H9 (cell line): ENCODE measurements at regions not wholly inside any gene's neighbourhood (a gene's known extent, or its start where the extent isn't known, plus 50 kb on each side); places are given as distances from the start of the nearest gene placed in this dataset.

Source experiments
- DNase-seq: peaks from one replicate; pipeline ENCODE4 v3.0.0-alpha.2; 2017
- H2AFZ ChIP-seq: one replicate; pipeline ENCODE4 v1.6.1; 2013; ENCODE audit warnings: mild to moderate bottlenecking, low read length, control low read depth, moderate library complexity
- H2AK5ac ChIP-seq: 2 replicates; pipeline ENCODE4 v1.6.1; 2013; ENCODE audit warnings: low read length, control low read depth, mixed read lengths; ENCODE audit not compliant: insufficient read length
- H2BK120ac ChIP-seq: one replicate; pipeline ENCODE4 v1.6.1; 2013; ENCODE audit warnings: low read depth, mild to moderate bottlenecking, low read length, control low read depth, inconsistent platforms; ENCODE audit not compliant: poor library complexity, severe bottlenecking
- H2BK12ac ChIP-seq: 2 replicates; pipeline ENCODE4 v1.6.1; 2013; ENCODE audit warnings: low read length, control low read depth, mixed read lengths, low read depth; ENCODE audit not compliant: insufficient read length
- H2BK15ac ChIP-seq: 2 replicates; pipeline ENCODE4 v1.6.1; 2013; ENCODE audit warnings: low read depth, low read length, control low read depth
- H2BK20ac ChIP-seq: one replicate; pipeline ENCODE4 v1.6.1; 2013; ENCODE audit warnings: low read depth, mild to moderate bottlenecking, low read length, control low read depth, inconsistent platforms; ENCODE audit not compliant: poor library complexity, severe bottlenecking
- H2BK5ac ChIP-seq: 2 replicates; pipeline ENCODE4 v1.6.1; 2013; ENCODE audit warnings: low read length, control low read depth, mixed read lengths; ENCODE audit not compliant: insufficient read length
- H3K14ac ChIP-seq: 2 replicates; pipeline ENCODE4 v1.6.1; 2013; ENCODE audit warnings: low read length, control low read depth; ENCODE audit not compliant: insufficient read depth
- H3K18ac ChIP-seq: 2 replicates; pipeline ENCODE4 v1.6.1; 2013; ENCODE audit warnings: low read depth, mild to moderate bottlenecking, mixed read lengths, low read length, control low read depth; ENCODE audit not compliant: insufficient read length
- H3K23ac ChIP-seq: 2 replicates; pipeline ENCODE4 v1.6.1; 2013; ENCODE audit warnings: low read length, control low read depth, mixed read lengths, low read depth; ENCODE audit not compliant: insufficient read length
- H3K23me2 ChIP-seq: 2 replicates; pipeline ENCODE4 v1.6.1; 2013; ENCODE audit warnings: low read depth, mild to moderate bottlenecking, mixed read lengths, low read length, control low read depth; ENCODE audit not compliant: insufficient read length, poor library complexity, severe bottlenecking
- H3K27ac ChIP-seq: 2 replicates; pipeline ENCODE4 v1.5.1; 2013; ENCODE audit warnings: low read length, control low read depth, mixed read lengths, low read depth; ENCODE audit not compliant: insufficient read length
- H3K27me3 ChIP-seq: 2 replicates; pipeline ENCODE4 v1.6.1; 2013; ENCODE audit warnings: low read length, control low read depth, inconsistent platforms; ENCODE audit not compliant: insufficient read depth
- H3K4ac ChIP-seq: 2 replicates; pipeline ENCODE4 v1.6.1; 2013; ENCODE audit warnings: low read depth, mild to moderate bottlenecking, control low read depth, inconsistent platforms, low read length, moderate library complexity
- H3K4me1 ChIP-seq: 2 replicates; pipeline ENCODE4 v1.6.1; 2013; ENCODE audit warnings: low read length, control low read depth, inconsistent platforms; ENCODE audit not compliant: insufficient read depth
- H3K4me2 ChIP-seq: 2 replicates; pipeline ENCODE4 v1.6.1; 2013; ENCODE audit warnings: low read length, control low read depth, mixed read lengths; ENCODE audit not compliant: insufficient read length, insufficient read depth
- H3K56ac ChIP-seq: 2 replicates; pipeline ENCODE4 v1.6.1; 2013; ENCODE audit warnings: low read depth, mild to moderate bottlenecking, mixed read lengths, low read length, control low read depth; ENCODE audit not compliant: insufficient read length
- H3K79me1 ChIP-seq: 2 replicates; pipeline ENCODE4 v1.6.1; 2013; ENCODE audit warnings: low read depth, mild to moderate bottlenecking, moderate library complexity, low read length, control low read depth, inconsistent platforms; ENCODE audit not compliant: insufficient read depth, poor library complexity, severe bottlenecking
- H3K79me2 ChIP-seq: 2 replicates; pipeline ENCODE4 v1.6.1; 2013; ENCODE audit warnings: low read length, control low read depth, inconsistent platforms; ENCODE audit not compliant: insufficient read depth
- H3K9ac ChIP-seq: 2 replicates; pipeline ENCODE4 v1.6.1; 2013; ENCODE audit warnings: low read length, control low read depth, mixed read lengths; ENCODE audit not compliant: insufficient read length; ENCODE audit errors: extremely low read depth
- H3K9me3 ChIP-seq: one replicate; pipeline ENCODE4 v1.6.1; 2013; ENCODE audit warnings: low read depth, low read length, inconsistent platforms; ENCODE audit not compliant: control insufficient read depth
- H3T11ph ChIP-seq: one replicate; pipeline ENCODE4 v1.6.1; 2013; ENCODE audit warnings: mild to moderate bottlenecking, low read length, control low read depth, inconsistent platforms
- H4K20me1 ChIP-seq: one replicate; pipeline ENCODE4 v1.6.1; 2013; ENCODE audit not compliant: control insufficient read depth, insufficient read length, insufficient read depth
- H4K5ac ChIP-seq: 2 replicates; pipeline ENCODE4 v1.6.1; 2013; ENCODE audit warnings: low read depth, mild to moderate bottlenecking, mixed read lengths, low read length, control low read depth; ENCODE audit not compliant: insufficient read length
- H4K8ac ChIP-seq: replicated peaks from 2 replicates; pipeline ENCODE4 v1.6.1; 2013; ENCODE audit warnings: low read length, control low read depth, mixed read lengths, low read depth; ENCODE audit not compliant: insufficient read length
- H4K91ac ChIP-seq: 2 replicates; pipeline ENCODE4 v1.6.1; 2013; ENCODE audit warnings: low read depth, mild to moderate bottlenecking, moderate library complexity, mixed read lengths, low read length, control low read depth; ENCODE audit not compliant: insufficient read length
- H3K27ac Mint-ChIP-seq, 3 experiments: 2 replicates in 2 of 3; 3 replicates in 1 of 3; pipeline ENCODE4 v1.8.0; 2020 to 2021; ENCODE audit warnings: mixed read lengths in 3 of 3, mild to moderate bottlenecking in 1 of 3, moderate library complexity in 1 of 3
- H3K27me3 Mint-ChIP-seq: 2 replicates; pipeline ENCODE4 v1.8.0; 2021; ENCODE audit warnings: low read depth, mild to moderate bottlenecking, moderate library complexity, mixed read lengths
- H3K36me3 Mint-ChIP-seq, 3 experiments: 2 replicates in 2 of 3; 3 replicates in 1 of 3; pipeline ENCODE4 v1.8.0; 2020 to 2021; ENCODE audit warnings: low read depth in 3 of 3, mixed read lengths in 3 of 3; ENCODE audit not compliant: insufficient read depth in 1 of 3
- H3K4me1 Mint-ChIP-seq, 2 experiments: 2 replicates each; pipeline ENCODE4 v1.8.0; 2020; ENCODE audit warnings: mixed read lengths in 2 of 2
- H3K4me3 Mint-ChIP-seq, 2 experiments: 2 replicates in 1 of 2; 3 replicates in 1 of 2; pipeline ENCODE4 v1.8.0; 2020 to 2021; ENCODE audit warnings: mild to moderate bottlenecking in 2 of 2, mixed read lengths in 2 of 2, moderate library complexity in 1 of 2
- H3K9me3 Mint-ChIP-seq, 2 experiments: 2 replicates in 1 of 2; 3 replicates in 1 of 2; pipeline ENCODE4 v1.8.0; 2020; ENCODE audit warnings: mild to moderate bottlenecking in 2 of 2, mixed read lengths in 2 of 2, moderate library complexity in 1 of 2
- WGBS: extraction: QIAGEN DNeasy Blood & Tissue Kit; methylation state at CpG from one replicate; pipeline ENCODE4 v1.1.7; 2013; ENCODE audit warnings: missing lambda C conversion rate, low lambda C conversion rate, mixed read lengths; ENCODE audit not compliant: insufficient read length; ENCODE audit errors: extremely low coverage; 5-methylcytosine and 5-hydroxymethylcytosine counted together
- TF ChIP-seq, protein P1 (sequence below): fragments of 200-600 bp; sonication (generic); conservative IDR thresholded peaks from 3 replicates; pipeline ENCODE4 v1.8.0; 2021; ENCODE audit warnings: antibody characterized with exemption, mild to moderate bottlenecking

DNA sequence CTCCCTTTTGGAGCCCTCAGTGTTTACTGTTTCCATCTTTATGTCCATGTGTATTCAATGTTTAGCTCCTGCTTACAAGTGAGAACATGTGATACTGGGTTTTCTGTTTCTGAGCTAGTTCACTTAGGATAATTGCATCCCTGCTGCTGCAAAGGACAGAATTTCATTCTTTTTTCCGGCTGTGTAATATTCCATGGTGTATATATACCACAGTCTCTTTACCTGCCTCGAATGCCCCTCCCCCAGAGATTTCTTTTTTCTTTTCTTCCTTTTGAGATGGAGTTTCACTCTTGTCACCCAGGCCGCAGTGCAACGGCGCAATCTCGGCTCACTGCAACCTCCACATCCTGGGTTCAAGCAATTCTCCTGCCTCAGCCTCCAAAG, 60.9 kb downstream of the RMI2 start:
- H3K27me3 Mint-ChIP-seq: no peaks in the 10 kb centered on the region; the same call in 1 of the 2 replicates
- H3K18ac ChIP-seq: no peak overlapping the region
- no peak overlapping the region for H2AK5ac ChIP-seq
- H3K4me1 Mint-ChIP-seq: peaks cover 2 to 5% of the 10 kb centered on the region in 2 experiments; a peak in 3 of 4 replicates
- peaks cover 3% of the 10 kb centered on the region for H3K23me2 ChIP-seq
- no peak overlapping the region for H3K27ac ChIP-seq
- H2BK15ac ChIP-seq: no peak overlapping the region
- no peak overlapping the region for H3K56ac ChIP-seq
- peak overlapping the region in 1 of 3 experiments; percentile 84; a peak in 1 of 7 replicates for H3K27ac Mint-ChIP-seq
- H3K4me2 ChIP-seq: no peak overlapping the region
- no peak overlapping the region for H3K14ac ChIP-seq
- no peak overlapping the region for H2BK5ac ChIP-seq
- no peak overlapping the region for H2AFZ ChIP-seq
- H3K4me1 ChIP-seq: no peaks in the 10 kb centered on the region
- H3K79me2 ChIP-seq: no peaks in the 10 kb centered on the region
- no peaks in the 10 kb centered on the region for H3K36me3 Mint-ChIP-seq
- no peak overlapping the region for H3K9ac ChIP-seq
- H3K23ac ChIP-seq: no peak overlapping the region
- H3K9me3 Mint-ChIP-seq: peaks cover 0 to 4% of the 10 kb centered on the region in 2 experiments; a peak in 3 of 5 replicates
- no peak overlapping the region for H2BK12ac ChIP-seq
- no peak overlapping the region for H4K5ac ChIP-seq
- H2BK20ac ChIP-seq: no peak overlapping the region
- H4K20me1 ChIP-seq: no peaks in the 10 kb centered on the region
- no peaks in the 10 kb centered on the region for H3K27me3 ChIP-seq
- H3K4me3 Mint-ChIP-seq: no peak overlapping the region
- no peak overlapping the region for H4K8ac ChIP-seq
- no peaks in the 10 kb centered on the region for H3K9me3 ChIP-seq
- no peak overlapping the region for H2BK120ac ChIP-seq
- no peak overlapping the region for H3K4ac ChIP-seq
- H4K91ac ChIP-seq: no peak overlapping the region
- WGBS: no CpG with 5 or more reads among the region's 6 CpGs
- no peak for DNase-seq
- no peak overlapping the region for H3T11ph ChIP-seq
- TF ChIP-seq, protein P1, sequence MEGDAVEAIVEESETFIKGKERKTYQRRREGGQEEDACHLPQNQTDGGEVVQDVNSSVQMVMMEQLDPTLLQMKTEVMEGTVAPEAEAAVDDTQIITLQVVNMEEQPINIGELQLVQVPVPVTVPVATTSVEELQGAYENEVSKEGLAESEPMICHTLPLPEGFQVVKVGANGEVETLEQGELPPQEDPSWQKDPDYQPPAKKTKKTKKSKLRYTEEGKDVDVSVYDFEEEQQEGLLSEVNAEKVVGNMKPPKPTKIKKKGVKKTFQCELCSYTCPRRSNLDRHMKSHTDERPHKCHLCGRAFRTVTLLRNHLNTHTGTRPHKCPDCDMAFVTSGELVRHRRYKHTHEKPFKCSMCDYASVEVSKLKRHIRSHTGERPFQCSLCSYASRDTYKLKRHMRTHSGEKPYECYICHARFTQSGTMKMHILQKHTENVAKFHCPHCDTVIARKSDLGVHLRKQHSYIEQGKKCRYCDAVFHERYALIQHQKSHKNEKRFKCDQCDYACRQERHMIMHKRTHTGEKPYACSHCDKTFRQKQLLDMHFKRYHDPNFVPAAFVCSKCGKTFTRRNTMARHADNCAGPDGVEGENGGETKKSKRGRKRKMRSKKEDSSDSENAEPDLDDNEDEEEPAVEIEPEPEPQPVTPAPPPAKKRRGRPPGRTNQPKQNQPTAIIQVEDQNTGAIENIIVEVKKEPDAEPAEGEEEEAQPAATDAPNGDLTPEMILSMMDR: no peak
- H3K79me1 ChIP-seq: no peaks in the 10 kb centered on the region
